ENCODE measurements at regions not wholly inside any gene's neighbourhood (a gene's known extent, or its start where the extent isn't known, plus 50 kb on each side); places are given as distances from the start of the nearest gene placed in this dataset.

DNA sequence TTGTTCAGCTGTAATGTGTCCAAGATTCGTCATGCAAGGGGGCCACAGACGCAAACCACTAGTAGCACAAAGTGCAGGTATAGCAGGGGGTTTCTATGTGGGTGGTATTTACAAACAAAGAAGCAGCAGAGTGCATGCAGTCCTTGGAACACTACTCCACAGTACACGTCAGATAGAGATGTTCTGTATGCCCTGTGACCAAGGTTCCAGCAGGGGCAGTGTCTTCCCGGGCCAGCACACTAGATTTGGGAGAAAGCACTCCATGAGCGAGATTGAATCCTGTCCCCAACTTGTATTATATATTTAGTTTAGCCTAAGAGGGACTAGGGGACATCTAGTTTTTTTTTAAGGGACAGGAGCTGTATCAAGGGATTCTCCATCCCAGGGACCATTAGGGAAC lies 54.4 kb upstream of the ESX1 start:
- TF ChIP-seq EP300 (IDR thresholded peaks at IDR 0.05; ENCODE audit: low read length): no peak
- TF ChIP-seq MYC (IDR thresholded peaks at IDR 0.05; ENCODE audit: low read depth, low read length): no peak
- TF ChIP-seq MYC (CRISPR knock-in tag; IDR thresholded peaks at IDR 0.05; ENCODE audit: borderline replicate concordance, low read depth): no peak
- TF ChIP-seq POLR2A (conservative IDR thresholded peaks at IDR 0.05): no peak
- TF ChIP-seq CTCF (IDR thresholded peaks at IDR 0.05 in 2 of 3, conservative IDR thresholded peaks at IDR 0.05 in 1 of 3; ENCODE audit: insufficient read depth in 2 of 3, low read depth in 1 of 3, low read length in 3 of 3): no peak
- no peak for TF ChIP-seq GMEB1 (CRISPR knock-in tag; IDR thresholded peaks at IDR 0.05)
- TF ChIP-seq, protein P1, sequence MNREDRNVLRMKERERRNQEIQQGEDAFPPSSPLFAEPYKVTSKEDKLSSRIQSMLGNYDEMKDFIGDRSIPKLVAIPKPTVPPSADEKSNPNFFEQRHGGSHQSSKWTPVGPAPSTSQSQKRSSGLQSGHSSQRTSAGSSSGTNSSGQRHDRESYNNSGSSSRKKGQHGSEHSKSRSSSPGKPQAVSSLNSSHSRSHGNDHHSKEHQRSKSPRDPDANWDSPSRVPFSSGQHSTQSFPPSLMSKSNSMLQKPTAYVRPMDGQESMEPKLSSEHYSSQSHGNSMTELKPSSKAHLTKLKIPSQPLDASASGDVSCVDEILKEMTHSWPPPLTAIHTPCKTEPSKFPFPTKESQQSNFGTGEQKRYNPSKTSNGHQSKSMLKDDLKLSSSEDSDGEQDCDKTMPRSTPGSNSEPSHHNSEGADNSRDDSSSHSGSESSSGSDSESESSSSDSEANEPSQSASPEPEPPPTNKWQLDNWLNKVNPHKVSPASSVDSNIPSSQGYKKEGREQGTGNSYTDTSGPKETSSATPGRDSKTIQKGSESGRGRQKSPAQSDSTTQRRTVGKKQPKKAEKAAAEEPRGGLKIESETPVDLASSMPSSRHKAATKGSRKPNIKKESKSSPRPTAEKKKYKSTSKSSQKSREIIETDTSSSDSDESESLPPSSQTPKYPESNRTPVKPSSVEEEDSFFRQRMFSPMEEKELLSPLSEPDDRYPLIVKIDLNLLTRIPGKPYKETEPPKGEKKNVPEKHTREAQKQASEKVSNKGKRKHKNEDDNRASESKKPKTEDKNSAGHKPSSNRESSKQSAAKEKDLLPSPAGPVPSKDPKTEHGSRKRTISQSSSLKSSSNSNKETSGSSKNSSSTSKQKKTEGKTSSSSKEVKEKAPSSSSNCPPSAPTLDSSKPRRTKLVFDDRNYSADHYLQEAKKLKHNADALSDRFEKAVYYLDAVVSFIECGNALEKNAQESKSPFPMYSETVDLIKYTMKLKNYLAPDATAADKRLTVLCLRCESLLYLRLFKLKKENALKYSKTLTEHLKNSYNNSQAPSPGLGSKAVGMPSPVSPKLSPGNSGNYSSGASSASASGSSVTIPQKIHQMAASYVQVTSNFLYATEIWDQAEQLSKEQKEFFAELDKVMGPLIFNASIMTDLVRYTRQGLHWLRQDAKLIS (CRISPR knock-in tag; IDR thresholded peaks at IDR 0.05): no peak
- no peak for TF ChIP-seq BCL6 (CRISPR knock-in tag; IDR thresholded peaks at IDR 0.05)
- TF ChIP-seq DNMT1 (IDR thresholded peaks at IDR 0.05): no peak
- no peak for TF ChIP-seq FOXM1 (IDR thresholded peaks at IDR 0.05; ENCODE audit: low read depth)
- TF ChIP-seq FOXM1 (CRISPR knock-in tag; IDR thresholded peaks at IDR 0.05; ENCODE audit: low read depth): no peak
- TF ChIP-seq ZNF140 (CRISPR knock-in tag; IDR thresholded peaks at IDR 0.05): no peak
- TF ChIP-seq TAL1 (IDR thresholded peaks at IDR 0.05): no peak
- TF ChIP-seq PRMT5 (CRISPR knock-in tag; IDR thresholded peaks at IDR 0.05): no peak
- no peak for TF ChIP-seq HDGF (IDR thresholded peaks at IDR 0.05)
- TF ChIP-seq CBX8 (IDR thresholded peaks at IDR 0.05; ENCODE audit: borderline replicate concordance, extremely low read depth, low read depth, low read length, poor library complexity, severe bottlenecking): no peak

All from K562 (cell line).